Upper lobe of left lung (tissue), 6 donors: ENCODE measurements at regions not wholly inside any gene's neighbourhood (a gene's known extent, or its start where the extent isn't known, plus 50 kb on each side); places are given as distances from the start of the nearest gene placed in this dataset.

ENCODE experiments used
- ATAC-seq, 2 donors: fragments of 200-7000 bp; cut with Tn5 transposase; one replicate each; pipeline ENCODE4 v1.9.1; 2022; ENCODE audit warnings: mild to moderate bottlenecking in 2 of 2, moderate library complexity in 2 of 2; ENCODE audit not compliant: low FRiP score in 2 of 2
- DNase-seq, 2 donors: peaks; one replicate each; pipeline ENCODE4 v3.0.0-alpha.2; 2019 to 2020
- H3K27ac ChIP-seq, 4 donors: fragments of 200-600 bp; sonication (generic); one replicate each; pipeline ENCODE4 v1.5.1; 2016 to 2019
- H3K27me3 ChIP-seq, 4 donors: fragments of 200-600 bp; sonication (generic); one replicate each; pipeline ENCODE4 v1.5.1; 2017 to 2019
- H3K36me3 ChIP-seq, 4 donors: fragments of 200-600 bp; sonication (generic); one replicate each; pipeline ENCODE4 v1.5.1; 2016 to 2019
- H3K4me1 ChIP-seq, 4 donors: fragments of 200-600 bp; sonication (generic); one replicate each; pipeline ENCODE4 v1.5.1; 2018 to 2019
- H3K4me3 ChIP-seq, 4 donors: fragments of 200-600 bp; sonication (generic); one replicate each; pipeline ENCODE4 v1.5.1; 2017 to 2019; ENCODE audit warnings: mild to moderate bottlenecking in 2 of 4, moderate library complexity in 1 of 4
- H3K9me3 ChIP-seq, 4 donors: fragments of 200-600 bp; sonication (generic); one replicate each; pipeline ENCODE4 v1.5.1; 2018 to 2019
- EP300 ChIP-seq, 4 donors: sonication (generic); formaldehyde crosslinking; IDR thresholded peaks; one replicate each; pipeline ENCODE4 v1.5.1; 2017; ENCODE audit warnings: antibody characterized with exemption in 4 of 4, control low read depth in 2 of 4
- POLR2A ChIP-seq, 4 donors: fragments of 450-650 bp; IDR thresholded peaks; one replicate each; pipeline ENCODE4 v1.5.1; 2016 to 2017; ENCODE audit warnings: antibody characterized with exemption in 4 of 4, mild to moderate bottlenecking in 2 of 4
- POLR2AphosphoS5 ChIP-seq, 2 donors: sonication (generic); formaldehyde crosslinking; IDR thresholded peaks; one replicate each; pipeline ENCODE4 v1.5.1; 2017; ENCODE audit warnings: antibody characterized with exemption in 2 of 2
- WGBS, 2 donors: methylation state at CpG; one replicate each; pipeline ENCODE4 v1.1.5; 2017 to 2018; 5-methylcytosine and 5-hydroxymethylcytosine counted together
- TF ChIP-seq, protein P1 (sequence below), 6 experiments: fragments of 450-650 bp in 4 of 6; fragments of 200-600 bp in 2 of 6; sonication (generic) in 2 of 6; IDR thresholded peaks; one replicate each; pipeline ENCODE4 v1.5.1; 2016 to 2019; ENCODE audit warnings: antibody characterized with exemption in 6 of 6
- donor health status: DM: no; HTN: no; CAD: no; lungs with moderate emphysema.
- donor health status: DM: no; HTN: yes; CAD: no; lungs with severe emphysema.

DNA sequence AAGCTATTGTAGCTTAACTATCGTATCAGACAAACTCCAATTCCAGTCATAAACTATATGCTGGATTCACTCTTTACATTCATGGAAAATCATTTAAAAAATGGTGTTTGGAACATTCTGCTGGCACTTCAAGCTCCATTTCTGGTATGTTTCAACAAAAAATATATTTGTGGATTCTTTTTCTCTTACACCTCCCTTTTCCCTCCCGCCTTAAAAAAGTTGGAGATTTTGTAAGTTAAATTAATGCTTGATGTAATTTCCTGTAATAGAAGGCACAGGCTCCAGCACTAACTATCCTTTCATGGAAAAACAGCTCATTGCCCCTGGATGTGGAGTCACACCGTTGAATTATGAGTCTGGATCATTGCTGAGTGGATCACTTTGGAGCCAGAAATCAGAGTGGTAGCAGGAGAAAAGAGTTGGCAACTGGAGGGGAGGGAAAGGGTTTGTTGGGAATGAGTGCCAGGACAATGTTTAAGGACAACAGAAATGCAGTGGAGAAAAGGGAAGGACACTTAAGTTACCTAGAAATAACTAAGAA, 102.8 kb downstream of the ICOS start:
- Histone ChIP-seq H3K4me3 (no peak overlapping the region), H3K27ac (no peak overlapping the region), H3K27me3 (no peaks in the 10 kb centered on the region), H3K36me3 (no peaks in the 10 kb centered on the region), H3K9me3 (no peaks in the 10 kb centered on the region), H3K4me1 (no peaks in the 10 kb centered on the region)
- 66 to 82% methylated on average over 3 of the region's 3 CpGs for WGBS, 2 donors
- ATAC-seq (no peak), DNase-seq (no peak)
- no peak for TF ChIP-seq EP300 (IDR thresholded peaks at IDR 0.05)

DNA sequence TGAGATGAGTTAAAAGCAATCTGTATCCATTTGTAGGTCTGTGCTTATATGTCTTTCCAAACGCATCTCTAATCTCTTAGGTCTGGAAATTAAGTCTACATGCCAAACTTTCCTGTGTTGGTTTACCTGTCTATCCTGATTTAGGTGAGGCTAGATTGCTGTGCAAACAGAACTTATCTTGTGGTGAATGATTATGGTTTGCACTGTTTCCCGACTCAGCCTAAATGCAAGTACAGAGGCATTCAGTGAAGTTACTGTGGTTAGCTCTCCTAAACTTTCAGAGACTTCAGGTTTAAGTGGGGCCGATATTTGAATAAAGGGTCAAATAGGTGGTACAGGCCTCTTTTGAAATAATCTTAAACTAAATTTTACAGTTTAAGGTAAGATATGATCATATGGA, 103.5 kb downstream of the ICOS start:
- Histone ChIP-seq H3K27ac (no peak overlapping the region), H3K36me3 (no peaks in the 10 kb centered on the region), H3K9me3 (no peaks in the 10 kb centered on the region), H3K27me3 (no peaks in the 10 kb centered on the region), H3K4me3 (no peak overlapping the region), H3K4me1 (no peaks in the 10 kb centered on the region)
- 53 to 55% methylated on average over 3 of the region's 3 CpGs for WGBS, 2 donors
- no peak for TF ChIP-seq POLR2AphosphoS5 (IDR thresholded peaks at IDR 0.05)
- no peak for TF ChIP-seq POLR2A (IDR thresholded peaks at IDR 0.05)
- TF ChIP-seq, protein P1, sequence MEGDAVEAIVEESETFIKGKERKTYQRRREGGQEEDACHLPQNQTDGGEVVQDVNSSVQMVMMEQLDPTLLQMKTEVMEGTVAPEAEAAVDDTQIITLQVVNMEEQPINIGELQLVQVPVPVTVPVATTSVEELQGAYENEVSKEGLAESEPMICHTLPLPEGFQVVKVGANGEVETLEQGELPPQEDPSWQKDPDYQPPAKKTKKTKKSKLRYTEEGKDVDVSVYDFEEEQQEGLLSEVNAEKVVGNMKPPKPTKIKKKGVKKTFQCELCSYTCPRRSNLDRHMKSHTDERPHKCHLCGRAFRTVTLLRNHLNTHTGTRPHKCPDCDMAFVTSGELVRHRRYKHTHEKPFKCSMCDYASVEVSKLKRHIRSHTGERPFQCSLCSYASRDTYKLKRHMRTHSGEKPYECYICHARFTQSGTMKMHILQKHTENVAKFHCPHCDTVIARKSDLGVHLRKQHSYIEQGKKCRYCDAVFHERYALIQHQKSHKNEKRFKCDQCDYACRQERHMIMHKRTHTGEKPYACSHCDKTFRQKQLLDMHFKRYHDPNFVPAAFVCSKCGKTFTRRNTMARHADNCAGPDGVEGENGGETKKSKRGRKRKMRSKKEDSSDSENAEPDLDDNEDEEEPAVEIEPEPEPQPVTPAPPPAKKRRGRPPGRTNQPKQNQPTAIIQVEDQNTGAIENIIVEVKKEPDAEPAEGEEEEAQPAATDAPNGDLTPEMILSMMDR (IDR thresholded peaks at IDR 0.05), result no peak
- TF ChIP-seq EP300 (IDR thresholded peaks at IDR 0.05), result no peak
- ATAC-seq (no peak), DNase-seq (no peak)

DNA sequence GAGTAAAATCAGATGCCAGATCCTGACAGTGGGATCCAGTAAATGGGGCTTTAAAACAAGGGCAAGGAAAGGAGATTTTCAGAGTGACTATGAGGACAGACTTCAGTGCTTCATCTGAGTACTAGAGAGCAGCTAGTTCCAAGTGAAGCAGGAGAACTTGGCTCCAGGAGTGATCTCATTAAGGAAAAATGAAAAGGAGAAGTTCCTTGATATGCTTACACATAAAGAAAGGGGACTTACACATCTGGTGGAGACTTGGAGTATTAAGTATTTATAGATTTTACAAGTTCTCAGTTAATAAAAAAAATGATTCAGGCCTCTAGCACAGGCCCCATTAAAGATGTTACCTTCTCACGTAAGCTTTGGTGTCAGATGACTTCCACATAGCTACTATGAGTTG, 105.8 kb downstream of the ICOS start:
- DNase-seq, result no peak
- ATAC-seq, result no peak
- 95 to 100% methylated on average over 1 of the region's 1 CpG for WGBS, 2 donors
- H3K4me3 ChIP-seq, result no peak overlapping the region
- no peak overlapping the region for H3K27ac ChIP-seq
- H3K36me3 ChIP-seq, result no peaks in the 10 kb centered on the region
- H3K27me3 ChIP-seq, result no peaks in the 10 kb centered on the region
- no peaks in the 10 kb centered on the region for H3K9me3 ChIP-seq
- no peaks in the 10 kb centered on the region for H3K4me1 ChIP-seq
- TF ChIP-seq POLR2AphosphoS5 (IDR thresholded peaks at IDR 0.05), result no peak
- TF ChIP-seq, protein P1 (IDR thresholded peaks at IDR 0.05), result no peak
- TF ChIP-seq EP300 (IDR thresholded peaks at IDR 0.05), result no peak
- no peak for TF ChIP-seq POLR2A (IDR thresholded peaks at IDR 0.05)

DNA sequence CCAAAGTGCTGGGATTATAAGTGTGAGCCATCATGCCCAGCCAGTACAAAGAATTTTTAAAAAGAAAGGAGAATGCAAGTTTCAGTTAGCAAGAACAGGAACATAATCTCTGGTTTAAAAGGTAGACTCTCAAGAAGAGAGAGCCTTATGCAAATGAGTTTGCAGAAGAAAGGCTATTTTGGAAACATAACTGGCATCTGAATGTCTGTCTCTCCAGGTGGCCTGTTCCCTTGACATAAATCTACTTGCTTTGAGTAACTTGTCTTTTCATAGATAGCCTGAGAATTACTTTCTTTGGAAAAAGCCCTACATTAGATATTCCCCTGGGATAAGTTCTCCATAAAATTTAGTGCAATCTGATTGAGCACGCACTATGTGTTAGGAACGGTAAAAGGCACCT, 109.6 kb downstream of the ICOS start:
- ATAC-seq, result no peak

DNA sequence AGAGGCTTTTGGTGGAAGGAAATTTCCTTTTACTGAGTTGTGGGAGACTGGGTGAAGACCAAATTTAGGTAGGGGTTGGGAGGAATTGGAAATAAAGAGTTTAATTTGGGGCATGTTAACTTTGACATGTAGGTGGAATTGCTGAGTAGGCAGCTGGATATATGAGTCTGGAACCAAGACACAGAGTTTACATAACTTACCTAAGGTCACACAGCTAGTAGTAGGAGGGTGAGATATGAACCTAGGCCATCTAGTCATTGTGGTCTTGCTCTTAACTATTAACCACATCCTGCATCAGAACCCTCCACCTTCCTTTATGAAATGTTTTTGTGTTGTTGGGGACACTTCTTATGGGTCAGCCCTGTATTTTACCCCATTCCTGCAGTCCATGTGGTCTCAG, 113.1 kb downstream of the ICOS start:
- Histone ChIP-seq H3K27ac (no peak overlapping the region), H3K4me1 (no peaks in the 10 kb centered on the region), H3K36me3 (no peaks in the 10 kb centered on the region), H3K27me3 (no peaks in the 10 kb centered on the region), H3K4me3 (no peak overlapping the region), H3K9me3 (no peaks in the 10 kb centered on the region)
- DNase-seq, result no peak
- ATAC-seq, result no peak
- TF ChIP-seq, protein P1 (IDR thresholded peaks at IDR 0.05), result no peak

More for the DNA sequence above, 109.6 kb downstream of the ICOS start:
- Histone ChIP-seq H3K36me3 (no peaks in the 10 kb centered on the region), H3K4me1 (no peaks in the 10 kb centered on the region), H3K27ac (no peak overlapping the region), H3K27me3 (no peaks in the 10 kb centered on the region), H3K9me3 (no peaks in the 10 kb centered on the region), H3K4me3 (no peak overlapping the region)
- DNase-seq, result no peak
- TF ChIP-seq, protein P1 (IDR thresholded peaks at IDR 0.05), result no peak
- no peak for TF ChIP-seq EP300 (IDR thresholded peaks at IDR 0.05)
- no peak for TF ChIP-seq POLR2A (IDR thresholded peaks at IDR 0.05)
- TF ChIP-seq POLR2AphosphoS5 (IDR thresholded peaks at IDR 0.05), result no peak
- 93 to 99% methylated on average over 2 of the region's 2 CpGs for WGBS, 2 donors
